A549 (cell line): ENCODE measurements at regions not wholly inside any gene's neighbourhood (a gene's known extent, or its start where the extent isn't known, plus 50 kb on each side); places are given as distances from the start of the nearest gene placed in this dataset.

Experiments
- small RNA-seq, 6 experiments: library from RNA; depleted of rRNA; stranded (forward); fragments of <200 nt; gene quantifications; one replicate each; pipeline ENCODE3, GENCODE V24; 2012

Small RNAs in the stretch of these regions (small RNA-seq; reads per million reads assigned to genes)
- gene RNU6-389P (0 reads per million in 6 experiments), gene SUMO2P3 (0 reads per million in 6 experiments)
